Muscle layer of duodenum (tissue), 2 donors: ENCODE measurements at regions not wholly inside any gene's neighbourhood (a gene's known extent, or its start where the extent isn't known, plus 50 kb on each side); places are given as distances from the start of the nearest gene placed in this dataset.

Experiments used
- H3K27ac ChIP-seq: one replicate; pipeline ENCODE4 v1.7.0; 2013; ENCODE audit warnings: mild to moderate bottlenecking, low read length
- H3K27me3 ChIP-seq: one replicate; pipeline ENCODE4 v1.7.0; 2013; ENCODE audit warnings: low read depth, mild to moderate bottlenecking, control low read depth, low read length
- H3K36me3 ChIP-seq, 2 donors: one replicate each; pipeline ENCODE4 v1.7.0; 2013; ENCODE audit warnings: low read length in 2 of 2, control low read depth in 1 of 2, mild to moderate bottlenecking in 1 of 2; ENCODE audit not compliant: insufficient read depth in 2 of 2, control insufficient read depth in 1 of 2
- H3K4me1 ChIP-seq, 2 donors: one replicate each; pipeline ENCODE4 v1.7.0; 2013; ENCODE audit warnings: low read length in 2 of 2, mild to moderate bottlenecking in 2 of 2, control low read depth in 1 of 2, moderate library complexity in 1 of 2; ENCODE audit not compliant: insufficient read depth in 2 of 2, control insufficient read depth in 1 of 2
- H3K4me3 ChIP-seq, 2 donors: one replicate each; pipeline ENCODE4 v1.7.0; 2013; ENCODE audit warnings: low read length in 2 of 2, low read depth in 1 of 2, mild to moderate bottlenecking in 1 of 2
- H3K9me3 ChIP-seq, 2 donors: one replicate each; pipeline ENCODE4 v1.7.0; 2013; ENCODE audit warnings: low read length in 2 of 2, control low read depth in 1 of 2, mild to moderate bottlenecking in 1 of 2; ENCODE audit not compliant: control insufficient read depth in 1 of 2
- donor health status: healthy.

- Histone ChIP-seq H3K27me3 (no peaks in the 10 kb centered on the region), H3K27ac (no peak overlapping the region), H3K9me3 (no peaks in the 10 kb centered on the region), H3K4me3 (no peak overlapping the region), H3K36me3 (no peaks in the 10 kb centered on the region), H3K4me1 (no peaks in the 10 kb centered on the region)
These were observed 323.9 kb upstream of the MSX2 start for GRCh38 chr5:174400461-174400860.

DNA sequence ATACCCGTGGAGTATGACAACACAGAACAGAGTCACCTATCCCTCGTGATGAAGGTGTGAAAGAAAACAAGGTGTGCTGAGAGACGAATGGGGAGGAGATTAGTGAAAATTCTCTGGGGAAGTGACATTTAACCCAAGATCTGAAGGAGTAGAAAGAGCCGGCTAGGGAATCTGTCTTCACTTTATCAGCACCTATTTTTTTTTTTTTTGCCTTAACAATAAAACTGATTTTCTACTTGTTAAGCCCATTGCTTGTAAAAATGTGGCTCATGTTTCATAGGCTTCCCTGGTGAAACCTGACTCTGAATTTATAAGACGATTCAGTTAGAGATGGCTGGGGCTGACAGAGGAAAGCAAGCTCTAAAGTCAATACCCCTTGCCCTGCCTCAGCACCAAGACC lies 322.6 kb upstream of the MSX2 start:
- Histone ChIP-seq H3K4me3 (no peak overlapping the region), H3K4me1 (no peaks in the 10 kb centered on the region), H3K9me3 (no peaks in the 10 kb centered on the region), H3K36me3 (no peaks in the 10 kb centered on the region), H3K27ac (no peak overlapping the region), H3K27me3 (no peaks in the 10 kb centered on the region)

DNA sequence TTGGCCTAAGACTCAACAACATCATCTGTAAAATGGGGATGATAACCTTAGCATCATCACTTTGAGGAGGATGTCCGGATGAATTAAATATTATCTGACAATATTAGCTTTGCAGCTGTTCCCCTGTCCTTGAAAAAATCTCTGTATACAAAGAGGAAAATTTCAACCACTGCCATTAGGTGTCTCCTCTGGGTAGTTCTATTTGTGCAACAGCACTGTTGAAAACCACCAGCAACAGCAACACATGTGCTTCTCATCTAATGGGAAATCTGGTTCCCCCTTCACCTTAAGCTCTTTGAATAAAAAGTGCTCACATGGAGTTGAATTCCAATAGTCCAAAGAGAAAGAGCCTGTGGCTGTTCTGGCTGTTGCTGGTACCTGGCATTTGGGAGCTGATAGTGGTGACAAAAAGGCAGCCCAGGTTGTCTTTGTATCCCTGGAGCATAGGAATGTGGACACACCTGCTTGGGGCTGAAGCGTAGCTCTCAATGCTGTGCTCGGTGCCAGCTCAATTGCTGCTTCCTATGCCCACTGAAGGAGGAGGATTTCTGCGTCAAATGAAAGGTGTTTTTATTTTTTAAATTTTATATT lies 322.1 kb upstream of the MSX2 start:
- H3K36me3 ChIP-seq = no peaks in the 10 kb centered on the region
- no peak overlapping the region for H3K27ac ChIP-seq
- H3K4me3 ChIP-seq = no peak overlapping the region
- no peaks in the 10 kb centered on the region for H3K27me3 ChIP-seq
- H3K9me3 ChIP-seq = no peaks in the 10 kb centered on the region
- H3K4me1 ChIP-seq = no peaks in the 10 kb centered on the region

- H3K27ac ChIP-seq = no peak overlapping the region
- H3K36me3 ChIP-seq = no peaks in the 10 kb centered on the region
- H3K4me1 ChIP-seq = no peaks in the 10 kb centered on the region
- no peak overlapping the region for H3K4me3 ChIP-seq
- no peaks in the 10 kb centered on the region for H3K9me3 ChIP-seq
- H3K27me3 ChIP-seq = no peaks in the 10 kb centered on the region
These were observed 319.5 kb upstream of the MSX2 start for GRCh38 chr5:174404848-174405247.

DNA sequence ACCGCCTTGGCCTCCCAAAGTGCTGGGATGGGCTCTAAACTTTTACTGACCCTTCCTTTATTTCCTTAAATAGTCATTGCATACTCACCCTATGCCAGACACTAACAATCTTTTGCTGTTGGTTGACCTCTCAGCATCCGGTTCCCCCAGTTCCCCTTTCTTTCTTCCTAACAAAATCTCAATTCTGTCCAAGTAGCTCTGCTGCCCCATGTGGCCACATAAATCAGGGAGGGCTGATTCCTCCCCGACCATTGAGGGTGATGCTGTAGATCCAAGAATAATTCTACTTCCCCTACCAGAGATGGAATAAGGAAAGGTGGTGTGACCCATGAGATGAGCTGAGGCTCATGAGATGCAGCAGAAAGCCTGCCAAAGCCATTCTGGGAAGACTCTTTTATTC lies 315.3 kb upstream of the MSX2 start:
- H3K4me3 ChIP-seq = no peak overlapping the region
- no peaks in the 10 kb centered on the region for H3K36me3 ChIP-seq
- H3K27me3 ChIP-seq = no peaks in the 10 kb centered on the region
- H3K4me1 ChIP-seq = no peaks in the 10 kb centered on the region
- H3K9me3 ChIP-seq = no peaks in the 10 kb centered on the region
- H3K27ac ChIP-seq = no peak overlapping the region

DNA sequence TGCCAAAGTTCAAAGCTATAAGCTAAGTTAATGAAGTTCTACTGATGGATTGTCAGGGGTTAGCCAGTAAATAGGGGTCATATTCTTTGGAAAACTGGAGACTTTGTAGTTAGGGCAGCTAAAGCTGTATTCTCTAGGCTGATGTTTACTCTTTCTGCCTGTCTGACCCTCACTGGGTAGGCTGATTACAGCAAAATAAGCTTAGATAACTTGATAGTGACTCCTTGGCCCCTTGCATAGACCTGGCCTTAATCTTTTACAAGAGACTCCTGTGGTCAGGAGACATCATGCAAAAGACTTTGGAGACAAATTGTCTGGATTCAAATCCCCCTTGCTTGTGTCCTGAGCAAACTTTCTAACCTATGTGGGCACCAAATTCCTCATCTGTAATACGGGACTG lies 314.4 kb upstream of the MSX2 start:
- no peaks in the 10 kb centered on the region for H3K9me3 ChIP-seq
- H3K36me3 ChIP-seq = no peaks in the 10 kb centered on the region
- no peak overlapping the region for H3K27ac ChIP-seq
- no peak overlapping the region for H3K4me3 ChIP-seq
- H3K4me1 ChIP-seq = no peaks in the 10 kb centered on the region
- H3K27me3 ChIP-seq = no peaks in the 10 kb centered on the region

DNA sequence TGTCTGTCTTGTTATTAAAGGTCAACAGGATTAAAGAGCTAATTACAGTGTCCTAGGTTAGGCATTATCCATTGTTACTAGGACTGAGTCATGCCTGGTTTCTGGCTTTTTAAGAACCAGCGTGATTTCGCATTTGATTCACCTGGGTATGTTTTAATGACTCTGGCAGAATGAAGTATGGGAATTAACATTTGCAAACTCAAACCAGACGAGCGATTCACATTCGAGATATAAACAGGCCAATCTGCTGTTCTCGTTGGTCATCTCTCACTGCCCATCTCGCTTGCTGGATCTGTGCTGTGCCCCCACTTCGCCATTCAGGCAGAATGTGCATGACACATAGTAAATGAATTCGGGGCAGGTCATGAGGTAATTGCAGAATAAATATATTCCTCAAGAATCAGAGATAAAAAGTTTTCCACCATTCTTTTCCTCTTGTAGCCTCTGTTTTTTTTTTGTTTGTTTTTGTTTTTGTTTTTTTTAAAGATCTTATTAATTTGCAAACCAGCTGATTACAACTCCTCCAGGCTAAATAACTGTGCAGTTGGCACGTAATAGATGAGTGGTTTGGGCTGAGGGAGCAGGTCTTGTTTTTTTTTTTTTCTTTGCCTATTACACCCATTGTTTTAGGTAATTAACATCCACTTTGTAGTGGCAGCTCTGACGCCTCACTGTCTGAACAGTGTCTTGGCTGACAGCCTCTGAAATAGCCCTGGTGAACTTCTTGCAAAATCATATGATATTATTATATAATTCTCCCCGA lies 313.5 kb upstream of the MSX2 start:
- Histone ChIP-seq H3K4me1 (no peaks in the 10 kb centered on the region), H3K36me3 (no peaks in the 10 kb centered on the region), H3K27ac (no peak overlapping the region), H3K4me3 (no peak overlapping the region), H3K9me3 (no peaks in the 10 kb centered on the region), H3K27me3 (no peaks in the 10 kb centered on the region)

DNA sequence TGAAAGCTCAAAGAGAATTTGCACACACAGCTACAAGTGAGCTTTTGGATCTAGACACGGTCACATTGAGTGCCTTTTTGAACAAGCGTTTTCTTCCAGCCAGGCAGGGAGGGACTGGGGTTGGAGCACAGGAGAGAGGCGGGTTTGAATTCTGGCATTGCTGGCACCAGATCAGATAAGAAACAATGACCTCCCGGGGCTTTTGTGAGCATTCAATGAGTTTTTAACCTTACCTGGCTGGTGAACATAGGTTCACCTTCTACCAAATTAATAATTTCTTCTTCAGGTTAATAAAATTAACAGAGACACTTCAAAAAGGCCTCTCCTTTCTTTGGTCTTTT lies 312.9 kb upstream of the MSX2 start:
- H3K36me3 ChIP-seq = no peaks in the 10 kb centered on the region
- H3K9me3 ChIP-seq = no peaks in the 10 kb centered on the region
- H3K4me1 ChIP-seq = no peaks in the 10 kb centered on the region
- no peak overlapping the region for H3K27ac ChIP-seq
- H3K27me3 ChIP-seq = no peaks in the 10 kb centered on the region
- H3K4me3 ChIP-seq = no peak overlapping the region

DNA sequence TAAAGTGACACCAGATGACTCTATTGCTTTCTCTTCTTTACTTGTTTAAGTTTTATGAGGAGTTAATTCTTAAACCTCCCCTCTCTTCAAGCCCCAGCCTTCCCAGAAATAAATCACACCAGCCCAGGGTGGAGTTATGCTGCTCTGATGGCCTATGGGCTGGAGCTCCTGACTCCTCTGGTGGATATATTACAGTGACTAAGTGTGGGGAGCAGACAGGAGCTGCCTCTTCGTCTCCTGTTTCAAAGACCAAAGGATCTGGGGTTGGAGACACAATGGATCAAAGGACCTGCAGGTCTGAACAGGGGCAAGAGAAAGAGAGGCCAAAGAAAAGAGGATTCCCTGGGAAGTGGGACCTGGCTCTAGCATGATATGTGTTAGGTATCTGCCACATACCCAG lies 312.0 kb upstream of the MSX2 start:
- H3K4me3 ChIP-seq = no peak overlapping the region
- no peaks in the 10 kb centered on the region for H3K4me1 ChIP-seq
- no peaks in the 10 kb centered on the region for H3K9me3 ChIP-seq
- no peak overlapping the region for H3K27ac ChIP-seq
- H3K36me3 ChIP-seq = no peaks in the 10 kb centered on the region
- no peaks in the 10 kb centered on the region for H3K27me3 ChIP-seq

- no peaks in the 10 kb centered on the region for H3K36me3 ChIP-seq
- H3K4me1 ChIP-seq = no peaks in the 10 kb centered on the region
- H3K27ac ChIP-seq = no peak overlapping the region
- no peaks in the 10 kb centered on the region for H3K27me3 ChIP-seq
- H3K4me3 ChIP-seq = no peak overlapping the region
- no peaks in the 10 kb centered on the region for H3K9me3 ChIP-seq
These were observed 311.4 kb upstream of the MSX2 start for GRCh38 chr5:174412941-174413340.

GRCh38 chr5:174413567-174414314 lies 310.6 kb upstream of the MSX2 start:
- Histone ChIP-seq H3K9me3 (no peaks in the 10 kb centered on the region), H3K27ac (no peak overlapping the region), H3K4me3 (no peak overlapping the region), H3K4me1 (no peaks in the 10 kb centered on the region), H3K36me3 (no peaks in the 10 kb centered on the region), H3K27me3 (no peaks in the 10 kb centered on the region)
